ENCODE measurements at regions not wholly inside any gene's neighbourhood (a gene's known extent, or its start where the extent isn't known, plus 50 kb on each side); places are given as distances from the start of the nearest gene placed in this dataset.

GRCh38 chr10:55348534-55348933, 547.5 kb upstream of the PCDH15 start:
- TF ChIP-seq ATF7 (IDR thresholded peaks at IDR 0.05; ENCODE audit: low read depth) (no peak), RFX5 (IDR thresholded peaks at IDR 0.05; ENCODE audit: low read depth, low read length) (no peak), TCF7 (IDR thresholded peaks at IDR 0.05; ENCODE audit: borderline replicate concordance) (no peak), TCF3 (IDR thresholded peaks at IDR 0.05; ENCODE audit: borderline replicate concordance, insufficient read depth, low read depth, low read length) (no peak), CTCF (IDR thresholded peaks at IDR 0.05 in 2 of 3, conservative IDR thresholded peaks at IDR 0.05 in 1 of 3; ENCODE audit: control insufficient read depth in 2 of 3, extremely low read depth in 1 of 3, insufficient read depth in 1 of 3, low read depth in 3 of 3, low read length in 3 of 3) (no peak), NBN (IDR thresholded peaks at IDR 0.05) (no peak), USF2 (IDR thresholded peaks at IDR 0.05; ENCODE audit: borderline replicate concordance, low read depth, low read length) (no peak), KAT2A (conservative IDR thresholded peaks at IDR 0.05; ENCODE audit: control insufficient read depth, low read depth, low read length) (no peak)
- TF ChIP-seq, protein P1, sequence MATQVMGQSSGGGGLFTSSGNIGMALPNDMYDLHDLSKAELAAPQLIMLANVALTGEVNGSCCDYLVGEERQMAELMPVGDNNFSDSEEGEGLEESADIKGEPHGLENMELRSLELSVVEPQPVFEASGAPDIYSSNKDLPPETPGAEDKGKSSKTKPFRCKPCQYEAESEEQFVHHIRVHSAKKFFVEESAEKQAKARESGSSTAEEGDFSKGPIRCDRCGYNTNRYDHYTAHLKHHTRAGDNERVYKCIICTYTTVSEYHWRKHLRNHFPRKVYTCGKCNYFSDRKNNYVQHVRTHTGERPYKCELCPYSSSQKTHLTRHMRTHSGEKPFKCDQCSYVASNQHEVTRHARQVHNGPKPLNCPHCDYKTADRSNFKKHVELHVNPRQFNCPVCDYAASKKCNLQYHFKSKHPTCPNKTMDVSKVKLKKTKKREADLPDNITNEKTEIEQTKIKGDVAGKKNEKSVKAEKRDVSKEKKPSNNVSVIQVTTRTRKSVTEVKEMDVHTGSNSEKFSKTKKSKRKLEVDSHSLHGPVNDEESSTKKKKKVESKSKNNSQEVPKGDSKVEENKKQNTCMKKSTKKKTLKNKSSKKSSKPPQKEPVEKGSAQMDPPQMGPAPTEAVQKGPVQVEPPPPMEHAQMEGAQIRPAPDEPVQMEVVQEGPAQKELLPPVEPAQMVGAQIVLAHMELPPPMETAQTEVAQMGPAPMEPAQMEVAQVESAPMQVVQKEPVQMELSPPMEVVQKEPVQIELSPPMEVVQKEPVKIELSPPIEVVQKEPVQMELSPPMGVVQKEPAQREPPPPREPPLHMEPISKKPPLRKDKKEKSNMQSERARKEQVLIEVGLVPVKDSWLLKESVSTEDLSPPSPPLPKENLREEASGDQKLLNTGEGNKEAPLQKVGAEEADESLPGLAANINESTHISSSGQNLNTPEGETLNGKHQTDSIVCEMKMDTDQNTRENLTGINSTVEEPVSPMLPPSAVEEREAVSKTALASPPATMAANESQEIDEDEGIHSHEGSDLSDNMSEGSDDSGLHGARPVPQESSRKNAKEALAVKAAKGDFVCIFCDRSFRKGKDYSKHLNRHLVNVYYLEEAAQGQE (IDR thresholded peaks at IDR 0.05; ENCODE audit: low read depth, low read length): no peak
- TF ChIP-seq, protein P2, sequence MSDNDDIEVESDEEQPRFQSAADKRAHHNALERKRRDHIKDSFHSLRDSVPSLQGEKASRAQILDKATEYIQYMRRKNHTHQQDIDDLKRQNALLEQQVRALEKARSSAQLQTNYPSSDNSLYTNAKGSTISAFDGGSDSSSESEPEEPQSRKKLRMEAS (IDR thresholded peaks at IDR 0.05; ENCODE audit: low read depth, low read length): no peak
